ENCODE measurements at regions not wholly inside any gene's neighbourhood (a gene's known extent, or its start where the extent isn't known, plus 50 kb on each side); places are given as distances from the start of the nearest gene placed in this dataset.

DNA sequence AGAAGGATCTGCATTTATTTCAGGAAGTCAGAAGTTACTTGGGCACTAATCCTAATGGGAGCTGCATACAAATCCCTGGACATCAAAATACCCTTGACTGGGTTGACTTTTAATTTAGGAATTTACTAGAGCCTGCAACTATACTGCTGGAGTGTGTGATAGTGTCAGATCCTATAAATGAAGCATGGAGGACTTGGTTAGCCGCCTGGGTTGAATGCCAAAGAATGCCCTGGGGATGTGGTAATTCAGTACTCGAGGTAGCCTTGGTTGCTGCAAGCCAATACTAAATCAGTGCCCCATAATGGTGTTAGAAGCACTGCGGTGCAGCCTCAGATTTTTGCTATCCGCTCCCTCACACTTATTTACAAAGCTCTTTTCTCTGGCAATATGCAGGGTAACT, 184.9 kb downstream of the CAPZA3 start:
- H3K4ac ChIP-seq (ENCODE audit: low read length): no peak overlapping the region
- H2BK120ac ChIP-seq (ENCODE audit: low read depth, low read length): no peak overlapping the region
- WGBS, 2 donors (ENCODE audit: extremely low coverage in 2 of 2, insufficient read length in 2 of 2, insufficient replicate concordance in 1 of 2): no CpG with 5 or more reads among the region's 4 CpGs
- H3K18ac ChIP-seq (ENCODE audit: low read length): no peak overlapping the region
- H2AFZ ChIP-seq (ENCODE audit: low read length): no peak overlapping the region
- no peak for DNase-seq (ENCODE audit: low spot score)
- H3K4me3 ChIP-seq (ENCODE audit: low read length in 2 of 2): no peak overlapping the region
- H2BK15ac ChIP-seq (ENCODE audit: low read length): no peak overlapping the region
- no peak overlapping the region for H3K27ac ChIP-seq (replicated peaks; ENCODE audit: low read length)
- H3K79me1 ChIP-seq (ENCODE audit: low read depth, low read length): no peaks in the 10 kb centered on the region
- H3K27me3 ChIP-seq (ENCODE audit: control insufficient read depth in 3 of 3, insufficient read depth in 3 of 3, low read depth in 1 of 3, low read length in 3 of 3): no peaks in the 10 kb centered on the region
- H3K4me2 ChIP-seq (ENCODE audit: insufficient read depth, low read length, poor library complexity, severe bottlenecking): no peak overlapping the region
- H3K23ac ChIP-seq (ENCODE audit: low read depth, low read length, poor library complexity): no peak overlapping the region
- no peak overlapping the region for H2BK5ac ChIP-seq (ENCODE audit: low read length)
- H4K8ac ChIP-seq (ENCODE audit: low read depth, low read length): no peak overlapping the region
- H3K14ac ChIP-seq (ENCODE audit: low read length): no peak overlapping the region
- H4K91ac ChIP-seq (ENCODE audit: low read depth, low read length, poor library complexity): no peak overlapping the region
- no peaks in the 10 kb centered on the region for H3K9me3 ChIP-seq (replicated peaks in 1 of 2; ENCODE audit: control insufficient read depth in 2 of 2, insufficient read depth in 1 of 2, low read depth in 1 of 2, low read length in 2 of 2)
- no peak overlapping the region for H2BK12ac ChIP-seq (ENCODE audit: low read length)
- H3K9ac ChIP-seq (ENCODE audit: low read depth, low read length, poor library complexity): no peak overlapping the region
- no peaks in the 10 kb centered on the region for H3K36me3 ChIP-seq (replicated peaks in 1 of 2; ENCODE audit: control insufficient read depth in 2 of 2, insufficient read depth in 2 of 2, low read length in 2 of 2)
- H3K4me1 ChIP-seq (ENCODE audit: control insufficient read depth in 2 of 2, insufficient read depth in 1 of 2, low read depth in 1 of 2, low read length in 2 of 2): no peaks in the 10 kb centered on the region
- no peak overlapping the region for H2AK5ac ChIP-seq (ENCODE audit: low read depth, low read length)

DNA sequence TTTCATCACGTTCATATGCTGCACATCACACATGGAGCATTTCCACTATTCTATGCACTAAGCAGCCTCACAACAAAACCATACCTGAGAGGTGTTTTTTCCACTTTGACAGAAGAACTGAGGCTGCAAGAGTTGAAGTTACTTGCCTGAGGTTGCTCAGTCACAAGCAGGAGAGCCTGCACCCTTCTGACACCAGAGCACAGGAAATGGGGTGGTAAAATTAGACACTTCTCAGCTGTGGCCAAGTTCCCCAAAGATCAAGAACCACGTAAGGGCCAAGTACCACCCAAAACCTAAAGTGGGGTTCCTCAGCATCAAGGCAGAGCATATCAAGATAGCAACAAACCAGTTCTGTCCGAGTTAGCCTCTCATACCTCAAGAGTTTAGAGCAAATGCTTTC, 185.8 kb downstream of the CAPZA3 start:
- H3K14ac ChIP-seq (ENCODE audit: low read length): no peak overlapping the region
- no CpG with 5 or more reads among the region's 3 CpGs for WGBS, 2 donors (ENCODE audit: extremely low coverage in 2 of 2, insufficient read length in 2 of 2, insufficient replicate concordance in 1 of 2)

DNA sequence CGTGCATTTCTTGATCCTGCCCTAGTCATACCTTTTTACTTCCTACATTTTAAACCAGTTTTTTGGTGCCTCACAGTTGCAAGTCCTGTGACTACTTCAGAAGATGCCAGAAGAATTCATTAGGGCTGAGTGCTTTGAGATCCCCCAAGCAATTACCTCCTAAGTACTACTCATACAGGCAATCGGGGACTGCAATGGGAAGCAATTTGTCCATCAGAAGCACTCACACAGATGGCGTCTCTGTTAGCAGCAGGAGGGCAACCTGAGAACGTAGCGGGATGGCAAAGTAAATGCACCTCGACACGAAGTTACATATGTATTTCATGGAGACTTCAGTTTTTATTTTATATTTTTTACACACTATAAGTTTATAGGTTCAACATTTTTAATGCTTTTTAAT, 188.3 kb downstream of the CAPZA3 start:
- Histone ChIP-seq H3K79me1 (ENCODE audit: low read depth, low read length) (no peaks in the 10 kb centered on the region), H3K9ac (ENCODE audit: low read depth, low read length, poor library complexity) (no peak overlapping the region), H3K18ac (ENCODE audit: low read length) (no peak overlapping the region), H2BK5ac (ENCODE audit: low read length) (no peak overlapping the region), H4K8ac (ENCODE audit: low read depth, low read length) (no peak overlapping the region), H3K4me2 (ENCODE audit: insufficient read depth, low read length, poor library complexity, severe bottlenecking) (no peak overlapping the region), H3K23ac (ENCODE audit: low read depth, low read length, poor library complexity) (no peak overlapping the region), H3K14ac (ENCODE audit: low read length) (no peak overlapping the region), H2AK5ac (ENCODE audit: low read depth, low read length) (no peak overlapping the region), H3K36me3 (replicated peaks in 1 of 2; ENCODE audit: control insufficient read depth in 2 of 2, insufficient read depth in 2 of 2, low read length in 2 of 2) (no peaks in the 10 kb centered on the region), H3K9me3 (replicated peaks in 1 of 2; ENCODE audit: control insufficient read depth in 2 of 2, insufficient read depth in 1 of 2, low read depth in 1 of 2, low read length in 2 of 2) (peaks cover 0 to 14% of the 10 kb centered on the region in 2 donors), H3K27ac (replicated peaks; ENCODE audit: low read length) (no peak overlapping the region), H2BK120ac (ENCODE audit: low read depth, low read length) (no peak overlapping the region), H3K4ac (ENCODE audit: low read length) (no peak overlapping the region), H3K4me3 (ENCODE audit: low read length in 2 of 2) (no peak overlapping the region), H3K27me3 (ENCODE audit: control insufficient read depth in 3 of 3, insufficient read depth in 3 of 3, low read depth in 1 of 3, low read length in 3 of 3) (no peaks in the 10 kb centered on the region), H3K4me1 (ENCODE audit: control insufficient read depth in 2 of 2, insufficient read depth in 1 of 2, low read depth in 1 of 2, low read length in 2 of 2) (no peaks in the 10 kb centered on the region), H2BK15ac (ENCODE audit: low read length) (no peak overlapping the region), H2AFZ (ENCODE audit: low read length) (no peak overlapping the region), H2BK12ac (ENCODE audit: low read length) (no peak overlapping the region), H4K91ac (ENCODE audit: low read depth, low read length, poor library complexity) (no peak overlapping the region)
- no CpG with 5 or more reads among the region's 7 CpGs for WGBS, 2 donors (ENCODE audit: extremely low coverage in 2 of 2, insufficient read length in 2 of 2, insufficient replicate concordance in 1 of 2)
- no peak for DNase-seq (ENCODE audit: low spot score)

More for the DNA sequence above, 185.8 kb downstream of the CAPZA3 start:
- H3K4me3 ChIP-seq (ENCODE audit: low read length in 2 of 2): no peak overlapping the region
- no peak overlapping the region for H2BK15ac ChIP-seq (ENCODE audit: low read length)
- no peaks in the 10 kb centered on the region for H3K36me3 ChIP-seq (replicated peaks in 1 of 2; ENCODE audit: control insufficient read depth in 2 of 2, insufficient read depth in 2 of 2, low read length in 2 of 2)
- no peak overlapping the region for H3K23ac ChIP-seq (ENCODE audit: low read depth, low read length, poor library complexity)
- H3K9me3 ChIP-seq (replicated peaks in 1 of 2; ENCODE audit: control insufficient read depth in 2 of 2, insufficient read depth in 1 of 2, low read depth in 1 of 2, low read length in 2 of 2): no peaks in the 10 kb centered on the region
- H3K4ac ChIP-seq (ENCODE audit: low read length): no peak overlapping the region
- H4K8ac ChIP-seq (ENCODE audit: low read depth, low read length): no peak overlapping the region
- no peak overlapping the region for H2AK5ac ChIP-seq (ENCODE audit: low read depth, low read length)
- no peak overlapping the region for H3K9ac ChIP-seq (ENCODE audit: low read depth, low read length, poor library complexity)
- H3K79me1 ChIP-seq (ENCODE audit: low read depth, low read length): no peaks in the 10 kb centered on the region
- no peak overlapping the region for H2BK5ac ChIP-seq (ENCODE audit: low read length)
- no peak overlapping the region for H3K27ac ChIP-seq (replicated peaks; ENCODE audit: low read length)
- DNase-seq (ENCODE audit: low spot score): no peak
- no peaks in the 10 kb centered on the region for H3K4me1 ChIP-seq (ENCODE audit: control insufficient read depth in 2 of 2, insufficient read depth in 1 of 2, low read depth in 1 of 2, low read length in 2 of 2)
- H2BK12ac ChIP-seq (ENCODE audit: low read length): no peak overlapping the region
- no peak overlapping the region for H4K91ac ChIP-seq (ENCODE audit: low read depth, low read length, poor library complexity)
- no peak overlapping the region for H3K18ac ChIP-seq (ENCODE audit: low read length)
- no peaks in the 10 kb centered on the region for H3K27me3 ChIP-seq (ENCODE audit: control insufficient read depth in 3 of 3, insufficient read depth in 3 of 3, low read depth in 1 of 3, low read length in 3 of 3)
- no peak overlapping the region for H2AFZ ChIP-seq (ENCODE audit: low read length)
- no peak overlapping the region for H2BK120ac ChIP-seq (ENCODE audit: low read depth, low read length)
- no peak overlapping the region for H3K4me2 ChIP-seq (ENCODE audit: insufficient read depth, low read length, poor library complexity, severe bottlenecking)

DNA sequence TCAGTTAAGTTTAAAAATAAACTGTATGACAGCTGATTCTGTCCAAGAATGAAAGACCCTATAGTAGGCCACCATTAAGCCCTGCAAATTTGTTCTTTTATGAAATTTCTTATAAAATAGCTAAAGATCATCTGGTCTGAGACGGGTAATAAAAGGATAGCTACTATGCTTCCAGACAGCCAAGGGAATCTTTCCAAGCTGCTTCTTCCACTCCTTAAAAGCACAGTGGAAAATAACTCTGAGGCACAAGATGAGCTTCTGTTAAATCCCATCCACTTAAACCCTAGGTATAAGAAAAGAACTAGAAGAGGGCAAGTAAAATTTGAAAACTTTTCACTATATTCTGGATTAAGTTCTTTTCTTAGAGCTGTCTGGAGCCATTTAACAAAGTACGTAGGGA, 194.3 kb downstream of the CAPZA3 start:
- H3K79me1 ChIP-seq (ENCODE audit: low read depth, low read length): no peaks in the 10 kb centered on the region
- H3K4ac ChIP-seq (ENCODE audit: low read length): no peak overlapping the region
- H4K91ac ChIP-seq (ENCODE audit: low read depth, low read length, poor library complexity): no peak overlapping the region
- H3K4me3 ChIP-seq (ENCODE audit: low read length in 2 of 2): no peak overlapping the region
- no peaks in the 10 kb centered on the region for H3K36me3 ChIP-seq (replicated peaks in 1 of 2; ENCODE audit: control insufficient read depth in 2 of 2, insufficient read depth in 2 of 2, low read length in 2 of 2)
- H3K9me3 ChIP-seq (replicated peaks in 1 of 2; ENCODE audit: control insufficient read depth in 2 of 2, insufficient read depth in 1 of 2, low read depth in 1 of 2, low read length in 2 of 2): peaks cover 0 to 14% of the 10 kb centered on the region in 2 donors
- H3K4me2 ChIP-seq (ENCODE audit: insufficient read depth, low read length, poor library complexity, severe bottlenecking): no peak overlapping the region
- WGBS, 2 donors (ENCODE audit: extremely low coverage in 2 of 2, insufficient read length in 2 of 2, insufficient replicate concordance in 1 of 2): no CpG with 5 or more reads among the region's 2 CpGs
- H3K27ac ChIP-seq (replicated peaks; ENCODE audit: low read length): no peak overlapping the region
- H3K9ac ChIP-seq (ENCODE audit: low read depth, low read length, poor library complexity): no peak overlapping the region
- H2AK5ac ChIP-seq (ENCODE audit: low read depth, low read length): no peak overlapping the region
- H4K8ac ChIP-seq (ENCODE audit: low read depth, low read length): no peak overlapping the region
- H3K27me3 ChIP-seq (ENCODE audit: control insufficient read depth in 3 of 3, insufficient read depth in 3 of 3, low read depth in 1 of 3, low read length in 3 of 3): no peaks in the 10 kb centered on the region
- H2BK15ac ChIP-seq (ENCODE audit: low read length): no peak overlapping the region
- no peak overlapping the region for H2BK120ac ChIP-seq (ENCODE audit: low read depth, low read length)
- H2BK12ac ChIP-seq (ENCODE audit: low read length): no peak overlapping the region
- H3K4me1 ChIP-seq (ENCODE audit: control insufficient read depth in 2 of 2, insufficient read depth in 1 of 2, low read depth in 1 of 2, low read length in 2 of 2): peaks cover 4 to 5% of the 10 kb centered on the region in 2 donors
- DNase-seq (ENCODE audit: low spot score): no peak
- no peak overlapping the region for H3K14ac ChIP-seq (ENCODE audit: low read length)
- H3K23ac ChIP-seq (ENCODE audit: low read depth, low read length, poor library complexity): no peak overlapping the region
- no peak overlapping the region for H3K18ac ChIP-seq (ENCODE audit: low read length)
- no peak overlapping the region for H2AFZ ChIP-seq (ENCODE audit: low read length)
- H2BK5ac ChIP-seq (ENCODE audit: low read length): no peak overlapping the region
